ENCODE measurements at regions not wholly inside any gene's neighbourhood (a gene's known extent, or its start where the extent isn't known, plus 50 kb on each side); places are given as distances from the start of the nearest gene placed in this dataset.

DNA sequence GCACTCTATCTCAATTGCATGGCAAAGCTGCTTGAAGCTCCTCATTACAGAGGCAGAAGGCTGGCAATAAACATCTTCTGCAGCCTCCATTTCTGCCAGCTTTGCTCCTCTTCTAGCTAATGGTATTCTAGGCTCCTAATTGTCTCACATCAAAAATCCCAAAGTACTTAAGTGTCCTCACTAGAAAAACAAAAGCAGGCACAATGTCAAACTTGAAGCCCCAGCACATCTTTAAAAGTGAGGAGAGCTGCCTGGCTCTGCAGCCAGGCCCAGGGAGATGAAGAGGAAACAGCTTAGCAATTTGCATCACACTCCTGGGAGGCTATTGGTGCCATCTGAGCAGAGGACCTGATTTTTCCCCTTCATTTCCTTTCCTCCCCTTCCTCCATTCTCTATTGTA is 197.1 kb downstream of the KCNJ2 start:
- no peak overlapping the region for H3K27ac ChIP-seq (ENCODE audit: insufficient read depth, low read depth, low read length, poor library complexity, severe bottlenecking)
- H3K27me3 ChIP-seq (ENCODE audit: control insufficient read depth, insufficient read depth, low read length, poor library complexity, severe bottlenecking), result no peaks in the 10 kb centered on the region
- H3K4me1 ChIP-seq (ENCODE audit: control insufficient read depth, insufficient read depth, low read length), result peaks cover 3% of the 10 kb centered on the region

DNA sequence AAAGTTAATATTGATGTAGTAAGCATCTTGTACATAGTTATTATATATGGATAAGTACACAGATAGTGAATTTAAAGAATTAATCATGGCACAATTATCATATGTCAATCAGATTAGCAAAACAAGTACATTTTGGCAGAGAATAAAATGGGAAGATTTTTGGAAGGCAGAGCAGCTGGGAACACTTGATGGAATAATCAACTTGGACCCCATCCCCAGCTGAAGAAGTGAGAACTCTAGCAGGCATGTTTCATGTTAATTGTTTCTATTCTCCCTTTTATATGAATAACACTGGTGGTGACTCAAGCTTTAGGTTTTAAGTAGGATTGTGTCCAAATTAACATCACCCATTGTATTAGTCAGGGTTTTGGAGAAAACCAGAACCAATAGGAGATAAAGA is 198.7 kb downstream of the KCNJ2 start:
- H3K4me3 ChIP-seq (ENCODE audit: insufficient read depth, low read depth, low read length), result no peak overlapping the region
- H3K9me3 ChIP-seq (ENCODE audit: control insufficient read depth, low read length), result no peaks in the 10 kb centered on the region
- no peaks in the 10 kb centered on the region for H3K27me3 ChIP-seq (ENCODE audit: control insufficient read depth, insufficient read depth, low read length, poor library complexity, severe bottlenecking)
- peaks cover 3% of the 10 kb centered on the region for H3K4me1 ChIP-seq (ENCODE audit: control insufficient read depth, insufficient read depth, low read length)
- H3K27ac ChIP-seq (ENCODE audit: insufficient read depth, low read depth, low read length, poor library complexity, severe bottlenecking), result no peak overlapping the region
- H3K36me3 ChIP-seq (ENCODE audit: control insufficient read depth, insufficient read depth, low read length), result no peaks in the 10 kb centered on the region

More for the DNA sequence above, 197.1 kb downstream of the KCNJ2 start:
- no peaks in the 10 kb centered on the region for H3K36me3 ChIP-seq (ENCODE audit: control insufficient read depth, insufficient read depth, low read length)
- no peak overlapping the region for H3K4me3 ChIP-seq (ENCODE audit: insufficient read depth, low read depth, low read length)
- H3K9me3 ChIP-seq (ENCODE audit: control insufficient read depth, low read length), result no peaks in the 10 kb centered on the region

DNA sequence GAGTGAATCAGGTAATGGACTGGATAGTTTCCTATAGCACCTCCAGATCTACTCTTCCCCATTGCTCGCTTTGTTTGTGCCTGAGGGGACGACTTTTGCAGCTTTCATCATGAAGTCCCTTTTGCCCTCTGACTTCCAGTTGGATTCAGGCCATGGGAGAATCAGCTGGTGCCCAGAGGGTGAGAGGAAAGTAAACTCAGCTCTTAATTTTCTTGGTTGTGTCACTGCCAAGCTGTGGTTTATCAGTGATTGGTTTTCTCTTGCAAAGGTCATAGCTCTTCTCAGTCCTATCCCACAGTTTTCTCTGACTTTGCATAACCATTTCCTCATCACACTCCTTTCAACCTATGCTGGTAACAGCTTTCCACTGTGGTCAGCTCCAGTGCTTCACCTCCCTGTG is 200.1 kb downstream of the KCNJ2 start:
- peaks cover 3% of the 10 kb centered on the region for H3K4me1 ChIP-seq (ENCODE audit: control insufficient read depth, insufficient read depth, low read length)
- no peak overlapping the region for H3K4me3 ChIP-seq (ENCODE audit: insufficient read depth, low read depth, low read length)
- no peaks in the 10 kb centered on the region for H3K9me3 ChIP-seq (ENCODE audit: control insufficient read depth, low read length)
- H3K27ac ChIP-seq (ENCODE audit: insufficient read depth, low read depth, low read length, poor library complexity, severe bottlenecking), result no peak overlapping the region
- H3K36me3 ChIP-seq (ENCODE audit: control insufficient read depth, insufficient read depth, low read length), result no peaks in the 10 kb centered on the region
- H3K27me3 ChIP-seq (ENCODE audit: control insufficient read depth, insufficient read depth, low read length, poor library complexity, severe bottlenecking), result no peaks in the 10 kb centered on the region
- 95 to 96% methylated on average over 2 of the region's 2 CpGs for WGBS, 2 experiments

DNA sequence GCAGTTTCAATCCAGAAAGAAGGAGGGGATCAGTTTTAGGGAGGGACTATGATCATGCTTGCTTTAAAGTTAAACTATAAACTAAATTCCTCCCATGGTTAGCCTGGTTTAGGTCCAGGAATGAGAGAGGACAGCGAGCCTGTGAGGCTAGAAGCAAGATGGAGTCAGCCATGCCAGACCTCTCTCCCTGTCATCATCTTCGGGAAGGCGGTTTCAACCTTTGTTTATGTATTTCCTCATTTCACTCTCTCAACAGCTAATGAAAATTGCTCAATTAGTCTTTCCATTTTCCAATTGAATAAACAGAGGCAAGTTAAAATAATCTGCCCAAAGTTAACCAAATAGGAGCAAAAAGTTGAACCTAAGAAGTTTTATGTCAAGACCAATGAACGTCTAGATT is 201.5 kb downstream of the KCNJ2 start:
- Histone ChIP-seq H3K9me3 (ENCODE audit: control insufficient read depth, low read length) (no peaks in the 10 kb centered on the region), H3K4me3 (ENCODE audit: insufficient read depth, low read depth, low read length) (no peak overlapping the region), H3K27ac (ENCODE audit: insufficient read depth, low read depth, low read length, poor library complexity, severe bottlenecking) (no peak overlapping the region), H3K4me1 (ENCODE audit: control insufficient read depth, insufficient read depth, low read length) (peaks cover 3% of the 10 kb centered on the region), H3K27me3 (ENCODE audit: control insufficient read depth, insufficient read depth, low read length, poor library complexity, severe bottlenecking) (no peaks in the 10 kb centered on the region), H3K36me3 (ENCODE audit: control insufficient read depth, insufficient read depth, low read length) (no peaks in the 10 kb centered on the region)
- WGBS, 2 experiments, result 90 to 100% methylated on average over 3 of the region's 4 CpGs

DNA sequence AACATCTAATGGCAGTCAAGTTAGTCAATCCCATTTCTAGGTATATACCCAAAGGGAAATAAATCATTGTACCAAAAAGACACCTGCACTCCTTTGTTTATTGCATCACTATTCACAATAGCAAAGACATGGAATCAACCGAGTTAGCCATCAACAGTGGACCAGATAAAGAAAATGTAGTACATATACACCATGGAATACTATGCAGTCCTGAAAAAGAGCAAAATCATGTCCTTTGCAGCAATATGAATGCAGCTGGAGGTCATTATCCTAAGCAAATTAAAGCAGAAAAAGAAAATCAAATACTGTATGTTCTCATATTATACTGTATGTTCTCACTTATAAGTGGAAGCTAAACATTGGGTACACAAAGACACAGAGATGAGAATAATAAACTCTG is 204.0 kb downstream of the KCNJ2 start:
- WGBS, 2 experiments, result 88 to 100% methylated on average over 1 of the region's 1 CpG
- H3K4me1 ChIP-seq (ENCODE audit: control insufficient read depth, insufficient read depth, low read length), result no peaks in the 10 kb centered on the region
- no peak overlapping the region for H3K27ac ChIP-seq (ENCODE audit: insufficient read depth, low read depth, low read length, poor library complexity, severe bottlenecking)
- H3K36me3 ChIP-seq (ENCODE audit: control insufficient read depth, insufficient read depth, low read length), result no peaks in the 10 kb centered on the region
- no peaks in the 10 kb centered on the region for H3K9me3 ChIP-seq (ENCODE audit: control insufficient read depth, low read length)
- no peaks in the 10 kb centered on the region for H3K27me3 ChIP-seq (ENCODE audit: control insufficient read depth, insufficient read depth, low read length, poor library complexity, severe bottlenecking)
- no peak overlapping the region for H3K4me3 ChIP-seq (ENCODE audit: insufficient read depth, low read depth, low read length)

DNA sequence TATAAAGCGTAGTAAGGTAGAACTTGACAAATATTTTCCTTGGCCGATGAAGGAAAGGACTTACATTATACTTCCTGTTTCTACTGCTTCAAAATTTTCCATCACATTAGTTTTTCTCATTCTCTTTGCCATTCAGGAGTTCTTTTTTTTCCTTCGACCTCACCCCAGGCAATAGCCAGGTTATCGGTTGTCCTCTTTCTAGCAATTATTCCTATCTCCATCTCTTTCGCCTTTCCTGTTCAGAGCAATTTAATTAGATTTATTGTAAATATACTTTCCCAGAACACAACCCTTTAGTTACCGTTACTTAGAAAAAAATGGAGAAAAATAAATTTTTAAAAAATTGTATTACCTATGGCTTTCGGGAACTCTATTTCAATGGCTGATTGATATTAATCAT is 205.2 kb downstream of the KCNJ2 start:
- Histone ChIP-seq H3K9me3 (ENCODE audit: control insufficient read depth, low read length) (no peaks in the 10 kb centered on the region), H3K27me3 (ENCODE audit: control insufficient read depth, insufficient read depth, low read length, poor library complexity, severe bottlenecking) (no peaks in the 10 kb centered on the region), H3K4me1 (ENCODE audit: control insufficient read depth, insufficient read depth, low read length) (no peaks in the 10 kb centered on the region), H3K27ac (ENCODE audit: insufficient read depth, low read depth, low read length, poor library complexity, severe bottlenecking) (no peak overlapping the region), H3K36me3 (ENCODE audit: control insufficient read depth, insufficient read depth, low read length) (no peaks in the 10 kb centered on the region), H3K4me3 (ENCODE audit: insufficient read depth, low read depth, low read length) (no peak overlapping the region)
- 72 to 75% methylated on average over 4 of the region's 7 CpGs for WGBS, 2 experiments

DNA sequence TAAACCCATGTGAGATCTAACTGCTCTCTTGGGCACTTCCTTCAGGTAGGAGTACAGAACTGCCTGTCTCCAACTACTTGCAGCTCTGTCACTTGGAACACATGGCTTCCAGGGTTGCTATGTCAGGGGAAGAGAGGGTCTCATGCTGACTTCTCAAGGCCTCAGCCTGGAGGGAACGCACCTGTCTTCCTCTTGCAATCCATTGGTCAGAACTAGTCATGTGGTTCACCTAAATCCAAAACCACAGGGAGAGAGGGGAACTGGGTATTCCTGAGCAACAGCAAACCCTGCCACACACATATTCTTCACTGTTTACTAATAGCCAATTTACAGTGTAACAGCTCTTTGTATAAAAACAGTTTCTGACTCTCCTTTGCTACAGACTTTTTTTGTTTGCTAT is 206.1 kb downstream of the KCNJ2 start:
- H3K27me3 ChIP-seq (ENCODE audit: control insufficient read depth, insufficient read depth, low read length, poor library complexity, severe bottlenecking), result no peaks in the 10 kb centered on the region
- WGBS, 2 experiments, result 80 to 88% methylated on average over 1 of the region's 1 CpG
- H3K9me3 ChIP-seq (ENCODE audit: control insufficient read depth, low read length), result no peaks in the 10 kb centered on the region
- H3K27ac ChIP-seq (ENCODE audit: insufficient read depth, low read depth, low read length, poor library complexity, severe bottlenecking), result no peak overlapping the region
- H3K36me3 ChIP-seq (ENCODE audit: control insufficient read depth, insufficient read depth, low read length), result no peaks in the 10 kb centered on the region
- H3K4me1 ChIP-seq (ENCODE audit: control insufficient read depth, insufficient read depth, low read length), result no peaks in the 10 kb centered on the region
- H3K4me3 ChIP-seq (ENCODE audit: insufficient read depth, low read depth, low read length), result no peak overlapping the region

DNA sequence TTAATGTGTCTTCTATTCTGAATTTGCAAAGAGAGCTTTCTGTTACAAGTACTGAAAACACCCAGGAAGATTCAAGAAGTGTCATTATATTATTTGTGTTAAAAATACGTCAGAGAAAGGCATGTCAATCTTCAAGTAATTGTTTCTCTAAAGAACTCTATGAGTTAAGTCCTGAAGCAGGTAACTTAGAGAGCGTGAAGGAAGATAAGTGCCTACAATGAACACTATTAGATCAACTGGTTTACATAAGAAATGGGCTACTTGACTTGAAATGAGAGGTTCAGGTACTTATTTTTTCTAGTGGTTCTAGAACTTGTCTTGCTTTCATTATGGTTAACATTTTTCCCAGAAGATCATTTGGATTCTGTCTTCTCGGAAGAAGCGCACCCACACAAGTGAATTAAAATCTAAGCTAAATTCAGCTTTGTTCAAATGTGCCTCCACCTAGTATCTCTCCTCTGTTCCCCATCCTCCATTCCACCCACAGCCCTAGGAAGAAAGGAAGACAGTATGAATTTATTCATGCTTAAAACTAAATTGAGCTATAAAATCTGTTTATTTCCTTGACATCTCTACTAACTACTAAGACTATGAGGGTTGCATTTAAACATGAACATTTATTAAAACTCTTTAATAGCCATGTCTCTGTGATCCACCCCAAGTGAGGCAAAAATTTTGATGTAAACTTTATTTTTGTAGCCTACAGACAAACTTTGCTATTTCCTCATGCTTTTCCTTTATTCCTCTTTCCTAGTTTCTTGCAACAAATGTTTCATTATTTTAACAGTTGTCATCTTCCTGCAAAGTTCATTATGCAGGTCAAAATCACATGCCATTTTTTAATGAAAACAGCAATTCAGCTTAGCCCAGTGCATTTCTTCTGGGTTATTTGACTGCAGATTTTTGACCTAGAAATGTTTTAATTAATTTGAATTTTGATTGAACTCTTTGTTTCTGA is 206.8 kb downstream of the KCNJ2 start:
- H3K27ac ChIP-seq (ENCODE audit: insufficient read depth, low read depth, low read length, poor library complexity, severe bottlenecking), result no peak overlapping the region
- H3K4me1 ChIP-seq (ENCODE audit: control insufficient read depth, insufficient read depth, low read length), result no peaks in the 10 kb centered on the region
- 88 to 93% methylated on average over 4 of the region's 4 CpGs for WGBS, 2 experiments
- H3K27me3 ChIP-seq (ENCODE audit: control insufficient read depth, insufficient read depth, low read length, poor library complexity, severe bottlenecking), result no peaks in the 10 kb centered on the region
- H3K36me3 ChIP-seq (ENCODE audit: control insufficient read depth, insufficient read depth, low read length), result no peaks in the 10 kb centered on the region
- no peak overlapping the region for H3K4me3 ChIP-seq (ENCODE audit: insufficient read depth, low read depth, low read length)
- H3K9me3 ChIP-seq (ENCODE audit: control insufficient read depth, low read length), result no peaks in the 10 kb centered on the region

DNA sequence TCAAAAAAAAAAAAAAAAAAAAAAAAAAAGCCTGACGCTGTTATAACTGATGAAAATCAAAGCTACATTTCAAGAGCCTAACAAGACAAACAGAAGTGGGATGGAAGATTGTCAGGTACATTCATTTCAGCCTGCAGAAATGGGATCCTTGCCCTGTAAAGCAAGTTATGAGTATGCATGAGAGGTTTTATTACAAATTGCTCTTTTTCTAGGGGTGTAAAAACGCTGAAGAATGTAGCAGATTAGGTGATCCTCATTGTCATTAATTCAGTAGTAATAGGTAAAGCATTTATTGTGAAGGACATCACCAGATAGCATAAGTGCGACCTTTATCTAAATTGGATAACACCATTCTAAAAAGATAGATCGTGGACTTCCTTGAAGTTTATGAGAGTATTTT is 208.3 kb downstream of the KCNJ2 start:
- no peaks in the 10 kb centered on the region for H3K36me3 ChIP-seq (ENCODE audit: control insufficient read depth, insufficient read depth, low read length)
- no peaks in the 10 kb centered on the region for H3K4me1 ChIP-seq (ENCODE audit: control insufficient read depth, insufficient read depth, low read length)
- no peaks in the 10 kb centered on the region for H3K27me3 ChIP-seq (ENCODE audit: control insufficient read depth, insufficient read depth, low read length, poor library complexity, severe bottlenecking)
- H3K4me3 ChIP-seq (ENCODE audit: insufficient read depth, low read depth, low read length), result no peak overlapping the region
- no peak overlapping the region for H3K27ac ChIP-seq (ENCODE audit: insufficient read depth, low read depth, low read length, poor library complexity, severe bottlenecking)
- WGBS, 2 experiments, result 82 to 88% methylated on average over 2 to 3 of the region's 4 CpGs
- no peaks in the 10 kb centered on the region for H3K9me3 ChIP-seq (ENCODE audit: control insufficient read depth, low read length)

DNA sequence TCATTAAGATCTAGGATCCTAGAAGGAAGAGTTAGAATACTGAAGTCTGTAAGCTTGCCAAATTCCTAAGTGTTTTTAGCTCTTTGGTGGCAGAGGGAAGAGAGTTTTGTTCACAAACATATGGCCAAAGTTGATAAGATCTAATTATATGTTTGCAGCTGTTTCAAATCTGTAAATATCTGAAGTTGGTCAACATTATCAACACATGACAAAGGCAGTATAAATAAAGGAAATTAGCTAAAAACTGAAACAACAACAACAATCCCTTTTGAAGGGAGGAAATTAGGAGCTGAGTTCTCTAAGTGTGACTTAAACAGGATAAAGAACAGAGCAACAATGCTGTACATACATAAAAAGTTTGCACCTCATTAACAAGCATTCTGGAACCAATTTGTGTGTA is 208.7 kb downstream of the KCNJ2 start:
- Histone ChIP-seq H3K27ac (ENCODE audit: insufficient read depth, low read depth, low read length, poor library complexity, severe bottlenecking) (no peak overlapping the region), H3K4me3 (ENCODE audit: insufficient read depth, low read depth, low read length) (no peak overlapping the region), H3K36me3 (ENCODE audit: control insufficient read depth, insufficient read depth, low read length) (no peaks in the 10 kb centered on the region), H3K9me3 (ENCODE audit: control insufficient read depth, low read length) (no peaks in the 10 kb centered on the region), H3K4me1 (ENCODE audit: control insufficient read depth, insufficient read depth, low read length) (no peaks in the 10 kb centered on the region), H3K27me3 (ENCODE audit: control insufficient read depth, insufficient read depth, low read length, poor library complexity, severe bottlenecking) (no peaks in the 10 kb centered on the region)

Data from ectodermal cell (in vitro differentiated cells).